ENCODE measurements at regions not wholly inside any gene's neighbourhood (a gene's known extent, or its start where the extent isn't known, plus 50 kb on each side); places are given as distances from the start of the nearest gene placed in this dataset.

- H3K9ac ChIP-seq (ENCODE audit: low read length), result no peak overlapping the region
- TF ChIP-seq EZH2 (IDR thresholded peaks at IDR 0.05; ENCODE audit: borderline replicate concordance, insufficient read depth, low read depth, low read length, poor library complexity, severe bottlenecking) (no peak), CTCF (IDR thresholded peaks at IDR 0.05) (no peak)
- H3K27ac ChIP-seq (ENCODE audit: low read length in 2 of 2), result no peak overlapping the region
- no peaks in the 10 kb centered on the region for H3K79me2 ChIP-seq (ENCODE audit: control insufficient read depth, insufficient read depth, low read length)
- no peak overlapping the region for H2AFZ ChIP-seq (ENCODE audit: insufficient read depth, low read depth, low read length, poor library complexity, severe bottlenecking)
- no peaks in the 10 kb centered on the region for H4K20me1 ChIP-seq (ENCODE audit: control insufficient read depth, insufficient read depth, low read length, poor library complexity, severe bottlenecking)
- Mint-ChIP-seq H3K9me3 (ENCODE audit: insufficient read depth) (peaks cover 16% of the 10 kb centered on the region), H3K4me3 (no peak overlapping the region), H3K4me1 (peaks cover 10% of the 10 kb centered on the region), H3K27ac (no peak overlapping the region), H3K27me3 (peaks cover 7% of the 10 kb centered on the region)
- CTCF ChIA-PET, result no interaction called here
- WGBS (ENCODE audit: insufficient coverage), result no CpG with 5 or more reads among the region's 2 CpGs
- POLR2A ChIA-PET, result no interaction called here
- H3K9me3 ChIP-seq (ENCODE audit: control extremely low read depth in 1 of 3, control insufficient read depth in 2 of 3, insufficient read depth in 1 of 3, low read length in 2 of 3), result peaks cover 1 to 13% (median 11%) of the 10 kb centered on the region in 3 donors
- intact Hi-C loops (cut with micrococcal nuclease), result no loop called here
- no peak for ATAC-seq (ENCODE audit: low read depth)
- H3K36me3 ChIP-seq (replicated peaks in 1 of 2; ENCODE audit: control extremely low read depth in 1 of 2, control insufficient read depth in 1 of 2, extremely low read depth in 1 of 2, insufficient read depth in 2 of 2, low read length in 1 of 2), result no peaks in the 10 kb centered on the region
- H3K4me3 ChIP-seq (ENCODE audit: control extremely low read depth in 1 of 5, extremely low read depth in 1 of 5, insufficient read depth in 1 of 5, low read depth in 2 of 5, low read length in 4 of 5), result no peak overlapping the region
- no peaks in the 10 kb centered on the region for H3K4me1 ChIP-seq (ENCODE audit: control insufficient read depth in 2 of 2, insufficient read depth in 2 of 2, low read length in 2 of 2)
- DNase-seq, result no peak
- H3K27me3 ChIP-seq (replicated peaks in 1 of 4; ENCODE audit: control extremely low read depth in 1 of 4, control insufficient read depth in 3 of 4, insufficient read depth in 4 of 4, low read length in 3 of 4), result no peaks in the 10 kb centered on the region
- H3K4me2 ChIP-seq (replicated peaks; ENCODE audit: low read depth, low read length, poor library complexity, severe bottlenecking), result no peak overlapping the region
Observed at GRCh38 chr2:111626037-111626864, 257.7 kb downstream of the ANAPC1 start.

GRCh38 chr2:111626865-111627163, 257.2 kb downstream of the ANAPC1 start:
- DNase-seq (no peak), ATAC-seq (ENCODE audit: low read depth) (no peak)
- TF ChIP-seq CTCF (IDR thresholded peaks at IDR 0.05), result no peak
- no peak for TF ChIP-seq EZH2 (IDR thresholded peaks at IDR 0.05; ENCODE audit: borderline replicate concordance, insufficient read depth, low read depth, low read length, poor library complexity, severe bottlenecking)
- no peak overlapping the region for H3K27ac Mint-ChIP-seq
- H3K27me3 ChIP-seq (replicated peaks in 1 of 4; ENCODE audit: control extremely low read depth in 1 of 4, control insufficient read depth in 3 of 4, insufficient read depth in 4 of 4, low read length in 3 of 4), result no peaks in the 10 kb centered on the region
- H3K4me2 ChIP-seq (replicated peaks; ENCODE audit: low read depth, low read length, poor library complexity, severe bottlenecking), result no peak overlapping the region
- H3K9ac ChIP-seq (ENCODE audit: low read length), result no peak overlapping the region
- intact Hi-C loops (cut with micrococcal nuclease), result no loop called here
- H3K36me3 ChIP-seq (replicated peaks in 1 of 2; ENCODE audit: control extremely low read depth in 1 of 2, control insufficient read depth in 1 of 2, extremely low read depth in 1 of 2, insufficient read depth in 2 of 2, low read length in 1 of 2), result no peaks in the 10 kb centered on the region
- no peak overlapping the region for H3K4me3 Mint-ChIP-seq
- peaks cover 7% of the 10 kb centered on the region for H3K27me3 Mint-ChIP-seq
- no peaks in the 10 kb centered on the region for H4K20me1 ChIP-seq (ENCODE audit: control insufficient read depth, insufficient read depth, low read length, poor library complexity, severe bottlenecking)
- no peaks in the 10 kb centered on the region for H3K79me2 ChIP-seq (ENCODE audit: control insufficient read depth, insufficient read depth, low read length)
- CTCF ChIA-PET, result no interaction called here
- H3K4me1 ChIP-seq (ENCODE audit: control insufficient read depth in 2 of 2, insufficient read depth in 2 of 2, low read length in 2 of 2), result no peaks in the 10 kb centered on the region
- H2AFZ ChIP-seq (ENCODE audit: insufficient read depth, low read depth, low read length, poor library complexity, severe bottlenecking), result no peak overlapping the region
- no peak overlapping the region for H3K4me3 ChIP-seq (ENCODE audit: control extremely low read depth in 1 of 5, extremely low read depth in 1 of 5, insufficient read depth in 1 of 5, low read depth in 2 of 5, low read length in 4 of 5)
- POLR2A ChIA-PET, result no interaction called here
- H3K9me3 Mint-ChIP-seq (ENCODE audit: insufficient read depth), result peaks cover 16% of the 10 kb centered on the region
- no peak overlapping the region for H3K27ac ChIP-seq (ENCODE audit: low read length in 2 of 2)
- H3K4me1 Mint-ChIP-seq, result peaks cover 10% of the 10 kb centered on the region
- H3K9me3 ChIP-seq (ENCODE audit: control extremely low read depth in 1 of 3, control insufficient read depth in 2 of 3, insufficient read depth in 1 of 3, low read length in 2 of 3), result peaks cover 1 to 13% (median 11%) of the 10 kb centered on the region in 3 donors
